Neural progenitor cell (in vitro differentiated cells): ENCODE measurements at regions not wholly inside any gene's neighbourhood (a gene's known extent, or its start where the extent isn't known, plus 50 kb on each side); places are given as distances from the start of the nearest gene placed in this dataset.

Experiments
- DNase-seq: peaks from one replicate; pipeline ENCODE4 v3.0.0-alpha.2; 2016; ENCODE audit warnings: low spot score
- H2AFZ ChIP-seq: fragments of 200-600 bp; sonication (generic); replicated peaks from 2 replicates; pipeline ENCODE4 v1.6.1; 2016; ENCODE audit warnings: antibody characterized with exemption
- H3F3A ChIP-seq: fragments of 200-600 bp; sonication (generic); 2 replicates; pipeline ENCODE4 v1.6.1; 2016; ENCODE audit warnings: antibody characterized with exemption, low read depth
- H3K27ac ChIP-seq: fragments of 200-600 bp; sonication (generic); 2 replicates; pipeline ENCODE4 v1.5.1; 2016; ENCODE audit warnings: mild to moderate bottlenecking
- H3K27me3 ChIP-seq: fragments of 200-600 bp; sonication (generic); 2 replicates; pipeline ENCODE4 v1.6.1; 2016; ENCODE audit warnings: mild to moderate bottlenecking, moderate library complexity
- H3K36me3 ChIP-seq: fragments of 200-600 bp; sonication (generic); 2 replicates; pipeline ENCODE4 v1.5.1; 2016
- H3K4me1 ChIP-seq: fragments of 200-600 bp; sonication (generic); 2 replicates; pipeline ENCODE4 v1.6.1; 2016; ENCODE audit warnings: mixed run types
- H3K4me2 ChIP-seq: fragments of 200-600 bp; sonication (generic); 2 replicates; pipeline ENCODE4 v1.6.1; 2016
- H3K4me3 ChIP-seq: fragments of 200-600 bp; sonication (generic); 2 replicates; pipeline ENCODE4 v1.5.1; 2016
- H3K79me2 ChIP-seq: fragments of 200-600 bp; sonication (generic); 2 replicates; pipeline ENCODE4 v1.6.1; 2016; ENCODE audit warnings: low read depth
- H3K9ac ChIP-seq: fragments of 200-600 bp; sonication (generic); 2 replicates; pipeline ENCODE4 v1.6.1; 2016
- H3K9me3 ChIP-seq: fragments of 200-600 bp; sonication (generic); 2 replicates; pipeline ENCODE4 v1.5.1; 2016; ENCODE audit warnings: low read depth
- H4K20me1 ChIP-seq: fragments of 200-600 bp; sonication (generic); 2 replicates; pipeline ENCODE4 v1.6.1; 2016; ENCODE audit warnings: low read depth
- H3K27ac Mint-ChIP-seq: 3 replicates; pipeline ENCODE4 v1.8.0; 2021; ENCODE audit warnings: mixed read lengths
- H3K27me3 Mint-ChIP-seq: 2 replicates; pipeline ENCODE4 v1.8.0; 2022; ENCODE audit warnings: low read depth, mild to moderate bottlenecking, inconsistent platforms, moderate library complexity, mixed read lengths; ENCODE audit not compliant: insufficient read depth
- H3K36me3 Mint-ChIP-seq: 3 replicates; pipeline ENCODE4 v1.8.0; 2021; ENCODE audit warnings: mixed read lengths
- H3K4me1 Mint-ChIP-seq: 3 replicates; pipeline ENCODE4 v1.8.0; 2021; ENCODE audit warnings: mixed read lengths
- H3K4me3 Mint-ChIP-seq: 3 replicates; pipeline ENCODE4 v1.8.0; 2021; ENCODE audit warnings: mild to moderate bottlenecking, moderate library complexity, mixed read lengths
- H3K9me3 Mint-ChIP-seq: 3 replicates; pipeline ENCODE4 v1.8.0; 2020; ENCODE audit warnings: mixed read lengths
- CTCF ChIP-seq: fragments of 200-600 bp; sonication (generic); IDR thresholded peaks from 2 replicates; pipeline ENCODE4 v1.5.1; 2017; ENCODE audit warnings: antibody characterized with exemption, mild to moderate bottlenecking
- EZH2 ChIP-seq: fragments of 200-600 bp; sonication (generic); IDR thresholded peaks from 2 replicates; pipeline ENCODE4 v1.6.1; 2017; ENCODE audit warnings: antibody characterized with exemption, mild to moderate bottlenecking, moderate library complexity
- EZH2phosphoT487 ChIP-seq: fragments of 200-600 bp; sonication (generic); IDR thresholded peaks from 2 replicates; pipeline ENCODE4 v1.6.1; 2017; ENCODE audit warnings: antibody characterized with exemption

GRCh38 chr6:138695193-138695592, 78.4 kb upstream of the CCDC28A start:
- Histone ChIP-seq H3K27ac (no peak overlapping the region), H3F3A (no peaks in the 10 kb centered on the region), H3K4me2 (no peak overlapping the region), H3K27me3 (peaks cover 23% of the 10 kb centered on the region), H3K4me1 (no peaks in the 10 kb centered on the region), H4K20me1 (peaks cover 20% of the 10 kb centered on the region), H3K79me2 (peaks cover 20% of the 10 kb centered on the region), H3K36me3 (no peaks in the 10 kb centered on the region), H3K9me3 (no peaks in the 10 kb centered on the region), H3K9ac (no peak overlapping the region), H3K4me3 (no peak overlapping the region), H2AFZ (no peak overlapping the region)
- no peak for DNase-seq
- TF ChIP-seq CTCF (no peak), EZH2phosphoT487 (no peak), EZH2 (no peak)
- Mint-ChIP-seq H3K27ac (no peak overlapping the region), H3K4me1 (peaks cover 11% of the 10 kb centered on the region), H3K4me3 (peak overlapping the region; percentile 61), H3K36me3 (peaks cover 3% of the 10 kb centered on the region), H3K27me3 (peaks cover 4% of the 10 kb centered on the region), H3K9me3 (no peaks in the 10 kb centered on the region)

- DNase-seq: no peak
- Histone ChIP-seq H3K27me3 (no peaks in the 10 kb centered on the region), H3K9ac (no peak overlapping the region), H3K9me3 (no peaks in the 10 kb centered on the region), H4K20me1 (no peaks in the 10 kb centered on the region), H3K4me3 (no peak overlapping the region), H3K36me3 (no peaks in the 10 kb centered on the region), H3K79me2 (no peaks in the 10 kb centered on the region), H3K27ac (no peak overlapping the region), H2AFZ (no peak overlapping the region), H3K4me1 (no peaks in the 10 kb centered on the region), H3F3A (no peaks in the 10 kb centered on the region), H3K4me2 (no peak overlapping the region)
- TF ChIP-seq CTCF (no peak), EZH2 (no peak), EZH2phosphoT487 (no peak)
- Mint-ChIP-seq H3K9me3 (no peaks in the 10 kb centered on the region), H3K36me3 (no peaks in the 10 kb centered on the region), H3K27ac (no peak overlapping the region), H3K27me3 (no peaks in the 10 kb centered on the region), H3K4me1 (no peaks in the 10 kb centered on the region), H3K4me3 (no peak overlapping the region)
Observed at GRCh38 chr6:138714493-138714892, 59.1 kb upstream of the CCDC28A start.

GRCh38 chr6:138716013-138716412, 57.6 kb upstream of the CCDC28A start:
- Histone ChIP-seq H3K36me3 (no peaks in the 10 kb centered on the region), H3K27ac (no peak overlapping the region), H2AFZ (no peak overlapping the region), H4K20me1 (no peaks in the 10 kb centered on the region), H3K27me3 (no peaks in the 10 kb centered on the region), H3K9me3 (no peaks in the 10 kb centered on the region), H3F3A (no peaks in the 10 kb centered on the region), H3K79me2 (no peaks in the 10 kb centered on the region), H3K4me2 (no peak overlapping the region), H3K4me1 (no peaks in the 10 kb centered on the region), H3K4me3 (no peak overlapping the region), H3K9ac (no peak overlapping the region)
- Mint-ChIP-seq H3K27me3 (no peaks in the 10 kb centered on the region), H3K36me3 (no peaks in the 10 kb centered on the region), H3K9me3 (no peaks in the 10 kb centered on the region), H3K27ac (no peak overlapping the region), H3K4me3 (no peak overlapping the region), H3K4me1 (no peaks in the 10 kb centered on the region)
- no peak for DNase-seq
- no peak for TF ChIP-seq EZH2phosphoT487
- no peak for TF ChIP-seq CTCF
- TF ChIP-seq EZH2: no peak
